Retinal pigment epithelial cell (primary cell): ENCODE measurements at regions not wholly inside any gene's neighbourhood (a gene's known extent, or its start where the extent isn't known, plus 50 kb on each side); places are given as distances from the start of the nearest gene placed in this dataset.

Experiments used
- DNase-seq: peaks from one replicate; pipeline ENCODE4 v3.0.0-alpha.2; 2010; ENCODE audit warnings: low read depth
- H3K4me3 ChIP-seq: 2 replicates; pipeline ENCODE4 v1.5.1; 2011; ENCODE audit warnings: mild to moderate bottlenecking, low read length, control low read depth, moderate library complexity
- TF ChIP-seq, protein P1 (sequence below): conservative IDR thresholded peaks from 2 replicates; pipeline ENCODE4 v1.5.1; 2011; ENCODE audit warnings: low read depth, low read length, control low read depth, inconsistent platforms

DNA sequence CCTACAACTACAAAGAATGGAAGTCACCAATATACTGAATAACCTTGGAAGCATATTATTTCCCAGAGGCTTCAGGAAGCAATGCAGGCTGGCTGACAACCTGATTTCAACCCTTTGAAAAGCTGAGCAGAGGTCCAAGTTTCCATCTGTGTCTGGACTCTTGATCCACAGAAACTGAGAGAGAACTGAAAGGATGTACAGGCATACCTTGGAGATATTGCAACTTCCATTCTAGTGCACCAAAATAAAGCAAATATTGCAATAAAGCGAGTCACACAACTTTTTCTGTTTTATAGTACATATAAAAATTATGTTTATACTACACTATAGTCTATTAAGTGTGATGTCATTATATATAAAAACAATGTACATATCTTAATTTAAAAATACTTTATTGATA lies 85.3 kb downstream of the TYW3 start:
- TF ChIP-seq, protein P1, sequence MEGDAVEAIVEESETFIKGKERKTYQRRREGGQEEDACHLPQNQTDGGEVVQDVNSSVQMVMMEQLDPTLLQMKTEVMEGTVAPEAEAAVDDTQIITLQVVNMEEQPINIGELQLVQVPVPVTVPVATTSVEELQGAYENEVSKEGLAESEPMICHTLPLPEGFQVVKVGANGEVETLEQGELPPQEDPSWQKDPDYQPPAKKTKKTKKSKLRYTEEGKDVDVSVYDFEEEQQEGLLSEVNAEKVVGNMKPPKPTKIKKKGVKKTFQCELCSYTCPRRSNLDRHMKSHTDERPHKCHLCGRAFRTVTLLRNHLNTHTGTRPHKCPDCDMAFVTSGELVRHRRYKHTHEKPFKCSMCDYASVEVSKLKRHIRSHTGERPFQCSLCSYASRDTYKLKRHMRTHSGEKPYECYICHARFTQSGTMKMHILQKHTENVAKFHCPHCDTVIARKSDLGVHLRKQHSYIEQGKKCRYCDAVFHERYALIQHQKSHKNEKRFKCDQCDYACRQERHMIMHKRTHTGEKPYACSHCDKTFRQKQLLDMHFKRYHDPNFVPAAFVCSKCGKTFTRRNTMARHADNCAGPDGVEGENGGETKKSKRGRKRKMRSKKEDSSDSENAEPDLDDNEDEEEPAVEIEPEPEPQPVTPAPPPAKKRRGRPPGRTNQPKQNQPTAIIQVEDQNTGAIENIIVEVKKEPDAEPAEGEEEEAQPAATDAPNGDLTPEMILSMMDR: no peak
- no peak overlapping the region for H3K4me3 ChIP-seq
- DNase-seq: no peak

DNA sequence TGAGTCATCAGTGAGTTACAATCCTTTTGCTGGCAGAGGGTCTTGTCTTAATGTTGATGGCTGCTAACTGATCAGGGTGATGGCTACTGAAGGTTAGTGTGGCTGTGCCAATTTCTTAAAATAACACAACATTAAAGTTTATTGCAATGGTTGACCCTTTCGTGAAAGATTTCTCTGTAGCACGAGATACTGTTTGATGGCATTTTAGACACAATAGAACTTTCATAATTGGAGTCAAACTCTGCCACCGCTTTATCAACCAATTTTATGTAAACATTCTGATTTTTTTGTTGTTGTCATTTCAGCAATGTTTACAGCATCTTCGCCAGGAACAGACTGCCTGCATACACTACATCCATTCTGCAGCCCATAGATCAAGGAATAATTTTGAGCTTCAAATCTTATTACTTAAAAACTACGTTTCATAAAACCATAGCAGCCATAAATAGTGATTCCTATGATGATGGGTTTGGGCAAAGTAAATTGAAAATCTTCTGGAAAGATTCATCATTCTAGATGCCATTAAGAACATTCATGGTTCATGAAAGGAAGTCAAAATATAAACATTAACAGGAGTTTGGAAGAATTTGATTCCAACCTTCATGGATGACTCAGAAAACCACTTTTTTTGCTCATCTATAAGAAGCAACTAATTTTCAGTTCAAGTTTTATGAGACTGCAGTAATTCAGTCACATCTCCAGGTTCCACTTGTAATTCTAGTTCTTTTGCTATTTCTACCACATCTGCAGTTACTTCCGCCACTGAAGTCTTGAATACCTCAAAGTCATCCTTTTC lies 85.9 kb downstream of the TYW3 start:
- TF ChIP-seq, protein P1: no peak
- no peak for DNase-seq
- H3K4me3 ChIP-seq: no peak overlapping the region

DNA sequence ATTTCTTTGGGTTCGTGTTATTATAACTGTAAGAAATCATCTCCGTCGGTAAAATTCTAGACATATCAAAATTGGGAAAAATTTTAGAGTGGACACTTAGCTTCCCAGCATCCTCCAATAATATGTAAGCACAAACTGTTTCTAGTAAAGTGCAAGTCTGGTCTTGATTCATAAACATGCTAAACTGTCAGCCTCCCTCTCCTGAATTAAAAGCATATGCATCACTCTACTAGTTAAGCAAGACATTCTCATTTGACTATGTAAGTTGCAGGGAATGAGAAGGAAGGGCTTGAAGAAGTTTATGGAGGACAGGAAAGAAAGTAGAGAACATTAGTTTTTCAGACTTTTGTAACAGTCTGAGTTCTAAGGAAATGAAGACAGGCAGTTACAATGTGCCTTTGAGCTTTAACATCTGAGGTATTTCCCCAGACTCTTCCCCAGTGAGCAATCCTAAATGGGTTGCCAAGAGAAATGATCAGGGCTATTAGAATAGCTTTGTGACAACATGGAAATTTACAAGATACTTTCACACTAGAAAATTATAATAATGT lies 90.0 kb downstream of the TYW3 start:
- H3K4me3 ChIP-seq: no peak overlapping the region
- no peak for DNase-seq
- TF ChIP-seq, protein P1: no peak

DNA sequence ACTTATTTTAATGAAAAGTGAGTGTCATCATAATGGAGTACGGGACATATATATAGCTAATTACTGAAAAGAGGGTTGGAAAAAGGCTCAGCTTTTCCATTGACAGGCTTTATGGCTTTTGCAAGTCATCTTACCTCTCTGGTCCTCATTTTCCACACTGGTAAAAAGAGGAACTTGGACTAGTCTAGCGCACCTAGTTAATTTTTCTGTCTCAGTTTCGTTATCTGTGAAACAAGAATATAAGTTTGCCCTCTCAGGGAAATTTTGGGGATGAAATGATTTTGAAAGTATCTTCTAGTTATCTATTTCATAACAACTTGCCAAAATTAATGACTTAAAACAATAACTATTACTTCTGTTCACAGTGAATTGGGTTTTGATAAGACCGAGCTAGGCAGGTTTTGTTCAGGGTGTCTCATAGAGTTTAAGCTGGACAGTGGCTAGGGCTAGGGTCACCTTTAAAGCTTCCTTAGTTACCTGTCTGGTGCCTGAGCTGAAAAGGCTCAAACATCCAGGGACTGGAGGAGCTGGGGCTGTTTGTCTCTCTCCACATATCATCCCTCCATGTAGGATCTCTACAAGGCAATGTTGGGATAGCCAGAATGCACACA lies 91.7 kb downstream of the TYW3 start:
- DNase-seq: no peak
- TF ChIP-seq, protein P1: no peak
- H3K4me3 ChIP-seq: no peak overlapping the region

DNA sequence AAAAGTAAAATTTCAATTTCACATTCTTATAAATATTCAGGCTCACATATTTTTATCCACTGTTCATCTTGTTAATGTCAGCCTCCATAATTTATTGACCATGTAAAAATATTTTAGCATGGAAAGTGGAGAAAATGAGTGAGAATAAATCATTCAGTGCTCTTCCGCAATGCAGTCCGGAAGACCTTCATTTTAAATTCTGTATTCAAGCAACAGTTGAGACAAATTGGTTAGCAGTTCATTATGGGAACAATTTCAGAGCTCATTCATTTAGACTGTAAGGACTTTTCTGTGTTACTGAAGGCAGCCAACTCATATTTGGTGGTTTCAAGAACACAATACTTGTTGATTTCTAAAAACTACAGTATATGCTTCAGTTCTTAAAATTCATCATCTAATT lies 97.8 kb downstream of the TYW3 start:
- TF ChIP-seq, protein P1: no peak
- H3K4me3 ChIP-seq: no peak overlapping the region
- DNase-seq: no peak

DNA sequence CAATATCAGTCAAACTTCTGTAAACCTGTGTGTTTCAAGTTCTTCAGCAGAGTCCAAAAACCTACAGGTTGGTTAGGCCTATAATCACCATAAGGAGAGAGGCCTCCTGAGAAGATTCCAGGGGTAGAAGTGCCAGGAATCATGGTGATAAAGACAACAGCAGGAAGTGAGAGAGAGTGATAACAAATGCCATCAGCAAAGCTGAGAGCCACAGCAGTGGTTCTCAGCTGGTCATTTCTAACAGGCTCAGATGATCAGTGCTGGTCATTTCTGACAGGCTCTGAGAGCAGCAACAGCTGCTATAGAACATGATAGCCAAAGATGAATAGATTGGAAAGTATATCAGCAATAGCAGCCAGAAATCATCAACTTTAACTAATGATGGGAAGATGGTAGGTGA lies 101.3 kb downstream of the TYW3 start:
- TF ChIP-seq, protein P1: no peak
- no peak overlapping the region for H3K4me3 ChIP-seq
- DNase-seq: no peak

DNA sequence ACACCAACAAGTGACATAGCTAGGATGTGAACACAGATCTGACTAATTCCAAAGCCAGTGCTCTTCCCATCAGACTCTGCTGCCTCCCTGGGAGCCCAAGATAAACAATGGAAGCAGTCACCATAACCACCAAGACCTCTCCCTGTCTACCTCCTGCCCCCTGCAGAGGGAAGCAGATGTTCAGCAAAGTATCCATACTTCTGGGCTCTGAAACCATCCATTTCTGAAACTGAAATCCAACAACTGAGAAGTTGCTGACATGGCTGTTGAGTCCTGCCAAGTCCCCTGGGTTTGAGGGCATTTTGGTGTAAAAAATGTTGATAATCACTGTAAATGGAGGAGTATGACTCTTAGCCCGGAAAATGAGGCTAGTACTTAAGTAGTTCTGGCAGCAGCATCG lies 102.1 kb downstream of the TYW3 start:
- TF ChIP-seq, protein P1: no peak
- DNase-seq: no peak

More for the DNA sequence above, 102.1 kb downstream of the TYW3 start:
- no peak overlapping the region for H3K4me3 ChIP-seq
